HG03565 (cell line): ENCODE measurements at regions not wholly inside any gene's neighbourhood (a gene's known extent, or its start where the extent isn't known, plus 50 kb on each side); places are given as distances from the start of the nearest gene placed in this dataset.
A peak's percentile ranks its signal among the peaks of the same experiment; 100 is the strongest.
"Not testable (repeated sequence)": the region's sequence is repeated elsewhere in the genome, so short reads cannot be mapped to it uniquely, and the experiment has no call there.

ENCODE experiments used
- ATAC-seq: cut with Tn5 transposase; IDR thresholded peaks from one replicate; pipeline ENCODE4 v1.9.1; 2021; ENCODE audit warnings: mild to moderate bottlenecking, moderate library complexity; ENCODE audit not compliant: unreplicated experiment

DNA sequence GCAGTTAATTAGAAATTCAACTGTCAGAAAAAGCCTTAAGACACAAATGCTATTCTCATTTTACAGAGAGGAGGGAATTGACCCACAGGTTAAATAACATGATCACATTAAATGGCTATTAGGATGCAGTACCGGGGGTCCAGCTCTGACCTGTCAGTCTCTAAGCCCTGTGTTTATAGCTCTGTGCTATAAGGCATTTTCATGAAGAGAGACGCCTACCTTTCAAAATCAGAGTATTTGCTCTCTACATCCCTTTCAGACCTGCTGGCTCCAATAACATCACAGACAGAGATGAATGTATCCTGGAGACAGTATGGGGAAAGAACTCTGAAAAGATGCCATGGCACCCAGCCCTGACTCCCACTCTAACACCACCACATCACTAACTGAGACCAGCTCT lies 189.9 kb upstream of the PRSS58 start:
- no peak for ATAC-seq

DNA sequence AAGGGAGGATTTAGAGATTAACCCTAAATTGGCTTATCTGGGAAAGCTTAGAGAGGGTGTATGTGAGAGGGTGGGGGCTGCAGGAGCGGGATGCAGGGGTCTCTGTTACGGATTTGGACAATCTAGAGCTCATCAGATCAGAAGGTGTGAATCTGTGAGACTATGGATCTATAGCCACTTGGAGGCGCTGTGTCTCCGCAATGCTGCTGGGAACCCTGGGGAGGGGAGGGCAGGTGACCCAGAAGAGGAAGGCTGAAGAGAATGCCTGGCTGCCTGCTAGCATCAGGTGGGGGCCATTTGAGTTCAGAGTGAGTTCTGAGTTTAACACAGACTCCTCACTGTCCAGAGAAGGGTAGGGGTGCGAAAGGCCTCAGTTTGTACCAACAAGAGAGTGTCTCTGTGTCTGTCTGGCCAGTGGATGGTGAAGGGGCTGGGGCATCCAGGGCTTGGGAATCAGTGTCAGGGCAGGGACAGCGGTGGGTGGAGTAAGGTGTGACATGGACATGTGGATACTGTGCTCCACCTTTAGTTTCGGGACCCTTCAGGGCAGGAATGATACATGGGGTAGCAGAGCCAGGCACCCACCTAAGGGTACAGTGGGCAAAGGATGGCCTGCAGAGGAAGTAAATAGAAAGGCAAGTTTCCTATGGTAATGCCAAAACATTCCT lies 187.3 kb upstream of the PRSS58 start:
- no peak for ATAC-seq

DNA sequence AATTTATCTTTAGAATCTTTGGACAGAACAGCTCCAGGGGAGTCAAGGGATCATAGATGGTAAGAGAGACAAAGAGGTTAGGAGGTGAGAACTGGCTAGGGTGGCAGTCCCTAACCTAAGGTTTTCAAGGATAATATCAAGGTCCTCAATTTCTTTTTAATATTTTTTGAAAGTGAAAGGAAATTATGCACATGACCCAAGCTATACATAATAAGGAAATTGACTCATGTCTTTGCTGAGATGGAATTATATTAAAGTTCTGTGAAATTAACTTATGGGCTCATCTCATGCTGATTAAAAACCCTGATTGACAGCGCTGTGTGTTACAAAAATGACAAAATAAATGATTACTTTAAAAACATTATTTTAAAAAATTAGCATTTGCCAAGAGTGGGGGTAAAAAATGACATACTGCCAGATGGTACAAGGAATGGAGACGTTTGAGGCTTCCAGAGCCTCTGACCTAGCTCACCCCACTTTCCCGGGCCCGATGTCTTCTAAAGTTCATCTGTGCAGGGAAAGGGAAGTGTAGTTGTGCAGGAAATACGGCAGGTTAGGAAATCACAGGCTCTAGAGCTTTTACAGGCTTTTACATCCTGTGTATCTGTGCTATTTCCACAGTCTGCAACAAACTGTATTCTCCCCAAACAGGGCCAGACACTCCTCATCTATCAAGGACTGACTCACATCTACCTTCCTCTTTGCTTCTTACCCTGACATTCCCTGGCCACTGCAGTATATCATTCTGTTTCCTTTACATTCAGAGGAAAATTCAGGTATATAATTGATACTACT lies 185.6 kb upstream of the PRSS58 start:
- ATAC-seq, result no peak

DNA sequence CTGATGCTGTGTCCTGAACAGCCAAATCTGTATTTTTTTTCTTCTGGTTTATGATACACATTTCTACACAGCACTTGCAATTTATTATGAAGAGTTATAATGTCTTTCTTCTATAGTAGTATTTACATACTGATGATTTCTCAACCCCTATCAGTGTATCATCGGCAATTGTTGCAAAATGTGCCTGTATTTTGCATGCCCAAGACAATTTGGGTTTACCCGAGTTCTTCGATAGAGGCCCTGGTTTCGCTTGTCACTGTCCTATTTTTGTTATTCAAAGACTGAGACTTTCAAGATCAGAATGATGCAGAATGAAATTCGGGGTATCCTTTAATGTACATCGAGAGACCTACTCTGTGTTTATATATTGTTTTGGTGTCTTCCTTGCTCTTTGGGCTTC lies 184.5 kb upstream of the PRSS58 start:
- no peak for ATAC-seq

DNA sequence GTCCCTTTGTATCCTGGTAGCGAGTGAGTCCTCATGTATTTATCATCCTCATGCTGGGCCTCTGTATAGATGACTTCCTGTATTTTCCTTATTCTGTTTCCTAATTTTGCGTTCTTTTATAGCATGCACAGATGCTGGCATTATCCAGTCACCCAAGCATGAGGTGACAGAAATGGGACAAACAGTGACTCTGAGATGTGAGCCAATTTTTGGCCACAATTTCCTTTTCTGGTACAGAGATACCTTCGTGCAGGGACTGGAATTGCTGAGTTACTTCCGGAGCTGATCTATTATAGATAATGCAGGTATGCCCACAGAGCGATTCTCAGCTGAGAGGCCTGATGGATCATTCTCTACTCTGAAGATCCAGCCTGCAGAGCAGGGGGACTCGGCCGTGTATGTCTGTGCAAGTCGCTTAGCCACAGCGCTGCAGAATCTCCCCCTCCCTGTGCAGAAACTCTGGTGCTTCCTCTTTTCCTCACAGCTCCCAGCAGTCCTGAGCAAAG lies 183.1 kb upstream of the PRSS58 start:
- ATAC-seq, result peak; percentile 29

DNA sequence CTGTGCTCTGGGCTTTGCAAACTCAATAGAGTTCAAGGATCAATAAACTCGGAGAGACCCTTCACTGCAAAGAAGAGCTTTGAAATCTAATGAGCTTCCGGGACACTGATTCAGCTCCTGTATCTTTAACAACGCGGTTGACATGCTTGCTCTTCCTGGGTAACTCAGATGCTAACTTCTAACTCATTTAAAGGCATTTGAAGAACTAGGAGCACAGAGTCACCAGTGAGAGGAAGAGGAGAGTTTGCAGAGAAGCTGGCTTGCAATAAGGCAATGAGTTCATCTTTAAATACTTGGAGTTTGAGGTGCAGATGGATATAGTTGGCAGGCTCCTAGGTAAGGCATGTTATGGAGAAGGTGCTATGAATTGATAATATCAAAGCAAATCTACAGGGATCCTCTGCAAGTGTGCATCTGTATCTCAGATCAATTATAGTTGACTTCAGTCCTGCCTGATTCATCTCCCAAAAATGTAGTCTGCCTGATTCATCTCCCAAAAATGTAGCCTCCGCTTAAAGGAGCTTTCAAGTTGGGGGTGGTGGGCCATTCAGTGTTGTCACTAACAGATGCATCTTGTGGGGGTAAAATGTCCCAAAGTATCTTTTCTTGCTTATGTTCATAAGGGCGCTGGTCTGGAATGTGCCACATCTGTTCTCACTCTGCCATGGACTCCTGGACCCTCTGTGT lies 182.5 kb upstream of the PRSS58 start:
- no peak for ATAC-seq

DNA sequence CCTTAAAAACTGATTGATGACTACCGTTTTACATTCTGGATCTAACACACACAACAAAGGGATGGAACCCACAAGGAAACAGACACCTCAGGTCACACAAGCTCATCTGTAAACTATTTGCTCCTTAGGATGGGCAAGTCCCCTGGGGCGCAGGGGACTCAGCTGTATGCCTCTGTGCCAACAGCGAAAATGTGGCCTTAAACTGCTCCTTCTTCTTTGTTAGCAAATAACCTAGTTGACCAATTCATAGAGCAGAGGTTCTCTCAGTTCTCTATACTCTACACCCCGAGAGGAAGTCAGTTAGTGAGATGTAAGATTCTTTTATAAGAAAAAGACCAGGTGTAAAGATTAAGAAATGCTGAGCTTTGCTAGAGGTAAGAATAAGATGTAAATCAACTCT lies 181.9 kb upstream of the PRSS58 start:
- peak; percentile 47 for ATAC-seq

DNA sequence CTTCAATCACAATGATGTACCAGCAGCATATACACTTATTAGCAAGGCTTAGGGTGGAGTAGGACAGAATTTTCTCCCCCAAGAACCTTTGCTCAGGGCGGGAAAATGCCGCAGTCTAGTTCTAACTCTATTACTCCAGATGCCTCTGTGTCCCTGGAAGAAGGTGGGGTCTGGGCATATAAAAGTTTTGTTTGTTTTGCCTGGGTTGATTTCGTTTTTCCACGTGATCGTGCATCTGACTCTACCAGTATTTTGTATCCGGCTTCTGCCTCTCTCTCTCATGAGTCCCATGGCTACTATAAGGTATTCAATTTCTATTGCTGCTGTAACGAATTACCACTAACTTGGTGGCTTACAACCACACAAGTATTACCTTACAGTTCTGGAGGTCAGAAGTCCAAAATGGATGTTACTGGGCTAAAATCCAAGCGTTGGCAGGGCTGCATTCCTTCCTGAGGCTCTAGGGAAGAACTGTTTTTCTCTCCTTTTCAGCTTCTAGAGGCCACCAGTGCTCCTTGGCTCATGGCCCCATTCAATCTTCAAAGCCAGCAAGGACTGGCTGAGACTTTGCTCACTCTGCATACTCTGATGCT lies 181.2 kb upstream of the PRSS58 start:
- ATAC-seq, result no peak

DNA sequence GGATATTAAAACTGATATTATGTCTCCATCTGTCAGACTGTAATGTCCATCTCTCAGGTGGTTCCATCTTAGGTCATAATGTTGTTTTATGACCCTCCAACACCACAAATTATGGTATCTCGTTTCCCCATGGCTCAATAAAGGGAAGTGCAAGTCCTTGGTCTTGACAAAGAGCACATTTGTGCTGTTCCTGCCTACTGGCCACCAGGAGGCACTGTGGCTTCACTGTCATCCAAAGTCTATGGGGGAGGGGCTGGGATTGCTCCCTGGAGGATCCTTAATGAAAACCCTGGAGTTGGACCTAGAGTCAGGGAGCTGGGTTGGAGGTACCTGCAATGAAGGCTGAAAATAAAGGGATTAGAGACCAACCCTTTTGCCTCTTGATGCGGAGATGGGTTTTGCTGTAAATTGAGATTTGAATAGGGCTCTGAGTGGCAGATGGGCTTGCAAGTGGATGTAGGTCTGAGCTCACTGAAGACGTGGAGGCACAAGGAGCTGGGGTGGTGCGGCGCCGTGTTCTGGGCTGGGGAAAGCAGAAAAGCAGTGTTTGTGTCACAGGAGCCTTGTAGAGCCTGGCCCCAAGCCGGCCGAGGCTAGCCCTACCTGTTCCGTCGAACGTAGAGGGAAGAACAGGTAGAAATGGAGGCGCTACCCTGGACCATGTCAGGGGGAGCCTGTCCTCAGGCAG lies 180.5 kb upstream of the PRSS58 start:
- ATAC-seq, result no peak

DNA sequence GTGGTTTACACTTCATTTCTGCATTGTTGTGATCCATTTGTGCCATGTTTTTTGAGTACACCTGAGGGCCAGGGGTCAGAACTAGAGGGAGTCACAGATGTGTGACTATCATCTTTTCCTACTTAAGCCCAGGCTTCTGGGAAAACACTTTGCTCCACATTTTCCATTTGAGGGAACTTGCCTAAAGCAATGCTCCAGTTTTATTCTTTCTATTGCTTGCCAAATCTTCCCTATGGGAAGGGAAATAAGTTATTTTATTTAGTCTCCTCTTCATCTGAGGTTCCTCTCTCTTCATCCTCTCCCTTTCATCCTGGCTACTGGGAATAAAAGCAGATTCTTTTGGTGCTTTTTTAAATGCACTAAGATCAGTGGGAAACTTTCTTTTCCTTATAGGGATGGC lies 179.9 kb upstream of the PRSS58 start:
- ATAC-seq, result no peak

DNA sequence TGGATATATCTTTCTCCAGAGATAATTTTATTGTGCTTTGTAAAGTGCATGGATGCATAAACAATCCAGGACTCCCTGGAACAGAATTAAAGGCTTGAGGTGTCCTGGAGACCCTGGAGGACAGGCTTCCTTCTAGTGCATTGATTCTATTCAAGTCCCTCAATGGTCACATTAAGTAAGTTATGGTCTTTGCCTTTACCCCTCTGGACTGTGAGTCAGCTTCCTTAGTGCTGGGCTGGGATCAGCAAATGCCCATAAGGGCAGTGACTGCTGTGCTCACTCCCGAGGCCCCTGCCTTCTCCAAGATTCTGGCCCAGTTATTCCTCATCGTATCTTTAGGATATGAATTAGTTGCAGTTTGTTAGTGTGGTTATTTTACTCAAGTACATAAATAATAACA lies 178.7 kb upstream of the PRSS58 start:
- no peak for ATAC-seq

DNA sequence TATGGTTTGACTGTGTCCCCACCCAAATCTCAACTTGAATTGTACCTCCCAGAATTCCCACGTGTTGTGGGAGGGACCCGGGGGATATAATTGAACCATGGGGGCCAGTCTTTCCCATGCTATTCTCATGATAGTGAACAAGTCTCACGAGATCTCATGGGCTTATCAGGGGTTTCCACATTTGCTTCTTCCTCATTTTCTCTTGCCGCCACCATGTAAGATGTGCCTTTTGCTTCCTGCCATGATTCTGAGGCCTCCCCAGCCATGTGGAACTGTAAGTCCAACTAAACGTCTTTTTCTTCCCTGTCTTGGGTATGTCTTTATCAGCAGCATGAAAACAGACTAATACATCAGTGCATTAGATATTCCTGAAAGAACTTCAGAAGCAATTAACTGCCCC lies 177.7 kb upstream of the PRSS58 start:
- not testable (repeated sequence) for ATAC-seq

DNA sequence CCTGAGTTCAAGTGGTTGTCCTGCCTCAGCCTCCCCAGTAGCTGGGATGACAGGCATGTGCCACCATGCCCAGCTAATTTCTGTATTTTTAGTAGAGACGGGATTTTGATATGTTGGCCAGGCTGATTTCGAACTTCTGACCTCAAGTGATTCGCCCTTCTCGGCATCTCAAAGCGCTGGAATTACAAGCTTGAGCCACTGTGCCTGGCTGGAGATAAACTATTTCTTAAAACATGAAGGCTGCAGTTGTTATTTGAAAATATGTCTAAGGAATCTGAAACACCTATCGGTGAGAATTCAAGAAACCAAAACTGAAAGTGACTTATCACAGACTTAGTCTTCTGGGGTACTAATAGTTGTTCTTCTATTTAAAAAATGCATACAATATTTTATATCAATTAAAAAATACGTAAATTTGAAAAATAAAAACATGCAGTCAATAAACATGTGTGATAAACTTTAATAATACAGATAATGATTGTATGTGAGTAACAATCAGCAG lies 176.9 kb upstream of the PRSS58 start:
- no peak for ATAC-seq

DNA sequence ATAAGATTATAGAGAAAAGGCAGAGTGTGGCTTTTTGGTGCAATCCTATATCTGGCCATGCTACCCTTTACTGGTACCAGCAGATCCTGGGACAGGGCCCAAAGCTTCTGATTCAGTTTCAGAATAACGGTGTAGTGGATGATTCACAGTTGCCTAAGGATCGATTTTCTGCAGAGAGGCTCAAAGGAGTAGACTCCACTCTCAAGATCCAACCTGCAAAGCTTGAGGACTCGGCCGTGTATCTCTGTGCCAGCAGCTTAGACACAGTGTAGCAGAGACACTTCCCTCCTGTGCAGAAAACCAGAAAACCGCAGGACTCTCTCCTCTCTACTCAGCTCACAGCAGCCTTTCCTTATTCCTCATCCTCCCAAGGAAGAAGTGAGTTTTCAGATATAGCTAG lies 176.3 kb upstream of the PRSS58 start:
- not testable (repeated sequence) for ATAC-seq

DNA sequence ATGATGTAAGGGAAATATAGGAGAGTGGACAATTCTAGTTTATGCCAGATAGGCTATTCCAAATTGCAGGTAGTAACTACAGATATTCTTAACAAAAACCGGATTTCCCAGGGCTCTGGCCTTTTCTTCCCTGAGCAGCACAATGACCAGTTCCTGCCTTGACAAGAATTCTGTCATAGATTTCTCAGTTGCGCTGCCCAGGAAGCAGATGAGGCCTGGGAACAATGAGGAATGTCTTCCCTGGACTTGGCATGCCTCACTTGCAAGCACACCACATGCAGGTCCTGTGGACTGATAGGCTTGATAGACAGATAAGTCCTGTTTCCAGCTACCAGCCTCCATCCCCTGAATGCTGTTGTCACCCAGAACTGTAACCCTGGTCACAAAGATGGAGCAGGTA lies 174.5 kb upstream of the PRSS58 start:
- ATAC-seq, result no peak

DNA sequence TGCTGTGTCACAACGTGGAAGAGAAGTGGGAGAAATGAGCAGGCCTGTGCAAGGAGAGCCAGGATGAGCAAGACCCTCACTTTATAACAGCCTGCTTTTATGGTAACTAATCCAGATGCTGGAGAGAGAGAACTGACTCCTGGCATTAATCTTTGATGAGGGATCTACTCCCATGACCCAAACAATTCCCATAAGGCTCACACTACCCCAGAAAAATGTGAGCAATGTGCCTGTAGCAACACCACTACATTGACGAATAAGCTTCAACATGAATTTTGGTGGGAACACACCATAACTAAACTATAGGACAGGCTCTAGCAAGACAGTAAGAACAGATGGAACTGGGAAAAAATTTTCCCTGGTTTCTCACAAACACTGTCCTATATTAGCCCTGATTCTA lies 173.6 kb upstream of the PRSS58 start:
- no peak for ATAC-seq

DNA sequence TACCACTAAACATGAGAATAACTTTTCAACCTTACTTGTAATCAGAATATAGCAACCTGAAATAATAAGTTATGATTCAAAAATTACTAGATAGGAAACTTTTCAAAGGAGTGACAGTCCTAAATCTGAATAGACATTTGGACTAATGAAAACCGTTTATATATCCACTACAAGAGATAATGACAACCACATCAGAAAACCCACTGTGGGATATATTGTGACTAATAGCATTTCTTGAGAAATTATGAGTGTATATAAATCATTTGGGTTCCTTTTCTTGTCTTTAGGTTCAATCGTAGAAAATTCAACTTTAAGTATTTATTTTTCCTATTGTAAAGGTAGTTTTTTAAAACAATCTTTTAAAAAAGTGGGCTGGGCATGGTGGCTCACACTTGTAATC lies 170.2 kb upstream of the PRSS58 start:
- no peak for ATAC-seq

DNA sequence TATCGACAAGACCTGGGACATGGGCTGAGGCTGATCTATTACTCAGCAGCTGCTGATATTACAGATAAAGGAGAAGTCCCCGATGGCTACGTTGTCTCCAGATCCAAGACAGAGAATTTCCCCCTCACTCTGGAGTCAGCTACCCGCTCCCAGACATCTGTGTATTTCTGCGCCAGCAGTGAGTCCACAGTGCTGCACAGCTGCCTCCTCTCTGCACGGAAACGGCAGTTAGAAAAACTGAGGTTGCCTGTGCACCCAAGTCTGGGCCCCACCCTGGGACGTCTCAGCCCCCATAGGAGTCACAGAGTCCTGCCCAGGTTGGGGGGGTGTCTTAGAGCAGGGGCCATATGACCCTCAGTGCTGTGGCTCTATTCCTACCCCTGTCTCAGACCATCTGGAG lies 167.4 kb upstream of the PRSS58 start:
- no peak for ATAC-seq

DNA sequence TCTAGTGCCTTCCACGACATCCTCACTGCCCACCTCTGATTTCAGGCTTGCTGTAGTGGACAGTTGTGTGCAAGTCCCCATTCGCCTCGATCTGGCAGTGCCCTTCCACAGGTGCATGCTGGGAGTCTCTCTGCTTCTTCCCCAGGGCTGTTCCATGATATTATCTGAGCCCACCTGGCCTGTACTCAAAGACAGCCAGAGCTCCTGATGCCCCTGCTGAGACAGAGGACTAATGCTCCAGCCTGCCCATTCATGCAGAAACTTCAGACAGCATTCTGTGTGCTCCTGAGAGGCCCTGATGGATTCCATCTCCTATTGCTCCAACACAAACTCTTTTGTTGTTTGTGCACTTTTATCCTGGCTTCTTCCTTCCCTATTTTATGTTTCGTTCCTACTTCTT lies 164.8 kb upstream of the PRSS58 start:
- ATAC-seq, result no peak

DNA sequence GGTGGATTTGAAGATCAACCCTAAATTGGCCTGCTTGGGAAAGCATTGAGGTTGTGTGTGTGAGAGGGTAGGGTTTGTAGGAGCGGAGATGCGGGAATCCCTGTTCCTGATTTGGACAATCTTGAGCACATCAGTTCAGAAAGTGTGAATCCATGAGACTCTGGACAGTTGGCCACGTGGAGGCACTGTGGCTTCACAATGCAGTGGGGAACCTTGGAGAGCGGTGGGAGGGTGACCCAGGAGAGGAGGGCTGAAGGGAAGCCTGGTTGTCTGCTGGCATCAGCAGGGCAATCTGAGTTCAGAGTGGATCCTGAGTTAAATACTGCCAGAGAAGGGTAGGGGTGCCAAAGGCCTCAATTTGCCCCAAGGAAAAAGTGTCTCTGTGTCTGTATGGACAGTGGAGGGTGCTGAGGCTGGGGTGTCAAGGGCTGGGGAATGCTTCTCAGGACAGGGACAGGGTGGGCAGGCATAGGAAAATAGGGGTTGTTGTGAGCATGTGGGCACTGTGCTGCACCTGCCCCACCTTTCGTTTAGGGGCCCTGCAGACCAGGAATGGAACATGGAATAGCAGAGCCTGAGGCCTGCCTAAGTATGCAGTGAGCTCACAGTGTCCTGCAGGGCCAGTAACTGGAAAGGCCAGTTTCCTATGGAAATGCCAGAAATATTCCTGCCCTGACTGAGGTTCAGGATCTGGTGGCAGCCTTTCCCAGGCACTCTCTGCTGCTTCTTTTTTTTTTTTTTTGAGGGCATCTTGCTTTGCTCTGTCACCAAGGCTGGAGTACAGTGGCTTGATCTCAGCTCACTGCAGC lies 162.9 kb upstream of the PRSS58 start:
- ATAC-seq, result no peak
